GM19395 (cell line): ENCODE measurements at regions not wholly inside any gene's neighbourhood (a gene's known extent, or its start where the extent isn't known, plus 50 kb on each side); places are given as distances from the start of the nearest gene placed in this dataset.

Experiments
- ATAC-seq: cut with Tn5 transposase; IDR thresholded peaks from one replicate; pipeline ENCODE4 v1.9.1; 2021; ENCODE audit warnings: mild to moderate bottlenecking, moderate library complexity; ENCODE audit not compliant: unreplicated experiment

- ATAC-seq = no peak
Measured at GRCh38 chr10:61356354-61356753, 96.8 kb downstream of the TMEM26 start.

GRCh38 chr10:61355211-61355610 lies 98.0 kb downstream of the TMEM26 start:
- no peak for ATAC-seq

- no peak for ATAC-seq
Measured at GRCh38 chr10:61354401-61354975, 98.7 kb downstream of the TMEM26 start.

GRCh38 chr10:61350794-61351193 lies 102.4 kb downstream of the TMEM26 start:
- ATAC-seq = no peak

GRCh38 chr10:61350068-61350467 lies 103.1 kb downstream of the TMEM26 start:
- ATAC-seq = no peak

- ATAC-seq = no peak
Measured at GRCh38 chr10:61346796-61347413, 106.3 kb downstream of the TMEM26 start.

GRCh38 chr10:61343796-61344195 lies 109.4 kb downstream of the TMEM26 start:
- no peak for ATAC-seq

- ATAC-seq = no peak
Measured at GRCh38 chr10:61342858-61343572, 110.2 kb downstream of the TMEM26 start.

GRCh38 chr10:61341008-61341407 lies 112.2 kb downstream of the TMEM26 start:
- ATAC-seq = no peak

- no peak for ATAC-seq
Measured at GRCh38 chr10:61338146-61338545, 115.0 kb downstream of the TMEM26 start.

GRCh38 chr10:61337741-61338140 lies 115.4 kb downstream of the TMEM26 start:
- no peak for ATAC-seq

GRCh38 chr10:61336831-61337230 lies 116.3 kb downstream of the TMEM26 start:
- no peak for ATAC-seq

- no peak for ATAC-seq
Measured at GRCh38 chr10:61335359-61335758, 117.8 kb downstream of the TMEM26 start.

- ATAC-seq = no peak
Measured at GRCh38 chr10:61332581-61332980, 120.6 kb downstream of the TMEM26 start.

GRCh38 chr10:61330669-61331068 lies 122.5 kb downstream of the TMEM26 start:
- peak; percentile 21 for ATAC-seq

- ATAC-seq = peak; percentile 77
Measured at GRCh38 chr10:61329854-61330253, 123.3 kb downstream of the TMEM26 start.

- no peak for ATAC-seq
Measured at GRCh38 chr10:61325223-61325960, 127.8 kb downstream of the TMEM26 start.

GRCh38 chr10:61323726-61324125 lies 129.5 kb downstream of the TMEM26 start:
- ATAC-seq = no peak

GRCh38 chr10:61321041-61321857 lies 131.9 kb downstream of the TMEM26 start:
- no peak for ATAC-seq

- no peak for ATAC-seq
Measured at GRCh38 chr10:61320257-61320587, 133.0 kb downstream of the TMEM26 start.
